ENCODE measurements at regions not wholly inside any gene's neighbourhood (a gene's known extent, or its start where the extent isn't known, plus 50 kb on each side); places are given as distances from the start of the nearest gene placed in this dataset.

DNA sequence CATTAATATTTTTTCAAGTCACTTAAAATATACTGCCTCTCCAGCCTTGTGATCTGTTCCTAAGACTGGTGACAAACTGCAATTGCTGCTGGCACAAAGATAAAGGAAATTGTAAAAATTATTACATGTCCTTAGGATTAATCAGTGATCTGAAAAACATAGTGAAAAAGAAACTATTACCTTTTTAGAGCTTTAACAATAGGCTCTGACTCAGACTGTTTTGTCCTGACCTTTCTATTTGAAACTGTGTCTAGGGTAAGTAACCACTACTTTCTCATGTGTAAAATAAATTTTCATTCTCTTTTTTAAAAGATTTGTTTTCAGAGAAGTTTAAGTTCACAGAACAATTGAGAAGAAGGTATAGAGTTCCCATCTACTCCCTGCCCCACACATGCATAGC is 80.4 kb upstream of the CLEC14A start:
- no peak for DNase-seq

DNA sequence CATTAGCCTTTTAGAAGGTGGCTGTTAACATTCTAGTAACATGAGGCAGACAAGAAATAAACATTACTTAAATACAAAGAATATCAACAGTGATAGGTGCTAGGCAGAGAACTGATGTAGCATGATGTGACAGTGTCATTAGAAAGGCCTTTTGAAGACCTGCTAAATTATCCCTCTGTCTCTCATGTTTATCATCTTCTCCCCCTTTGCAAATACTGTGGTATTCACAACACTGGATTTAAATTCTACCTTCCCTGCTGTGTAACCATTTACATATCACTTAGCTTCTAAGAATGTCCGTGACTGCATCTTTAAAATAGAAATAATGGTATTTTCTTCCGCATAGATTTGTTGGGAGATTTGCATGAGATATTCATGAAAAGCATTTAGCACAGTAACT is 74.4 kb upstream of the CLEC14A start:
- no peak for DNase-seq

DNA sequence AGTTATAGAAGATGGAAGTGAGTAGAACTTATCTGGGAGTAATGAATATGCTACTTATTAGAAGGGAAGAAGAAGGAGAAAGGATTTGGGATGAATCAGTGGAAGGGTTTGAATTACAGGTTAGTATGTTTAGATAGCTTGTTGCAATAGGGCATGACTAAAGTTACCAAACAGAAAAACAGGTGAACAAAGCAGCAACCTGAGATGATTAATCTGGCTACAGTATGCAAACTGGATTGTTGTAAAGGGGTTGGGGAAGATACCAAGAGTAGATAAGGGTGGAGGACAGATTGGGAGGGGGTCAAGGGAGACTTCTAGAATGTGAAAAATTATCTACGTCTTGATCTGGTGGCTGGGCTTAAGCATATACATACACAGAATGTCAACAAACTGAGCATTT is 73.4 kb upstream of the CLEC14A start:
- no peak for DNase-seq

DNA sequence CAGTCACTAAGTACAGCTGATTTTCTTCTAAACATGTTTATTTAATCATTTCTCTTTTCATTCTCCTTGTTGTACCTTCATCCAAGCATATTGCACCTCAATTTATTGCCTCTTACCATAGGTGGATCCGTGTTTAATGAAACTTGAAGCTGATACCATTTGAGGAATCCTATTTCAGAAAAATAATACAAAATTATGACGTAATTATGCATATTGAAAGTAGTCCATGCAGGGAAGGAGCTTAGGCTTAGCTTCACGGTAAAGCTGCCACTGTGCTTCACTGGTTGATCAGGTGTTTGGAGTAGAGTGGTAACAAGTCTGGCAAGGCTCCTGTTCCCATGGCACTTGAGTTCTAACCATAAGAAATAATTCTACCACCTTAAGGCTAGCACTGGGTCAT is 61.0 kb upstream of the CLEC14A start:
- DNase-seq = no peak

DNA sequence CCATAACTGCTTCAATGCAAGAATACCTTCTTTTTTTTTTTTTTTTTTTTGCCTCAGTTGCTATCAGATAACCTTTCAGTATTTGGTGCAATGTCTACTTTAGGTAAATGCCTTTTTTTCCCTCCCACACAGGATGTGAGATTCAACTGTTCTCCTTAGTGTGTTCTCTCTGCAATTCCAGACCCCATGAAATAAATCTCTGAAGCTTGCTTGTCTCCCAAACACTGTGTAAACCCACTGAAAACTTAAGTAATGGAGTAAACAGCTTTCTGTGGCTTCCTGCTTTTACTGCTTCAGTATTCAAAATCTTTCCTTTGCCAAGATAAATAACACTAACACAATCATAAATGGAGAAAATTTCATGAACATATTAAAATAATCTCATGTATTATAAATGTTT is 55.8 kb upstream of the CLEC14A start:
- DNase-seq = no peak

DNA sequence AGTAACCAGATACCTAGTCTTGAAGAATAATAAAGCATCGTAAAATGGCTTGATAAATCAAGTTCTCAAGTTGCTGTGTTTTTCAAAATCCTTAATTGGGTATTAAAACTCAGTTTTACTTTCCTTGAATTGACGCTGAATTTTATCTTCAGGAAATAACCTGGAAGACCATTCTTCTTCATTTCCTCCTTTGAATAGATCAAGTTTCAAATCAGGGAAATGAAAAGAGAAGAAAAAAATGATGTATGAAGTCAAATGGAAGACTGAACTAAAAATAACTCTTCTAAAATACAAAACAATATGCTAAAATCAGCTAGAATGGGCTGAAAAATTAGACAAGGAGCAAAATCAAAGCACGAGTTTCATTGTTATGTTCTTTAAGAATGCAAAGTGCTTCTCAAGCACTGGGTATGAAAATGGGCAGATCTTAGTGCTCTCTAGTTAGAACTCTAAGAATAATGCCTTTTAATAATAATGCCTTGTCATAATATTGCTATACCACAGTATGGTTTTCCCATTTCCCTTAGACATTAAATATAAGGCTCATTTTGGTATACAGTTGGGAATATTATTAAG is 54.6 kb upstream of the CLEC14A start:
- DNase-seq = no peak

DNA sequence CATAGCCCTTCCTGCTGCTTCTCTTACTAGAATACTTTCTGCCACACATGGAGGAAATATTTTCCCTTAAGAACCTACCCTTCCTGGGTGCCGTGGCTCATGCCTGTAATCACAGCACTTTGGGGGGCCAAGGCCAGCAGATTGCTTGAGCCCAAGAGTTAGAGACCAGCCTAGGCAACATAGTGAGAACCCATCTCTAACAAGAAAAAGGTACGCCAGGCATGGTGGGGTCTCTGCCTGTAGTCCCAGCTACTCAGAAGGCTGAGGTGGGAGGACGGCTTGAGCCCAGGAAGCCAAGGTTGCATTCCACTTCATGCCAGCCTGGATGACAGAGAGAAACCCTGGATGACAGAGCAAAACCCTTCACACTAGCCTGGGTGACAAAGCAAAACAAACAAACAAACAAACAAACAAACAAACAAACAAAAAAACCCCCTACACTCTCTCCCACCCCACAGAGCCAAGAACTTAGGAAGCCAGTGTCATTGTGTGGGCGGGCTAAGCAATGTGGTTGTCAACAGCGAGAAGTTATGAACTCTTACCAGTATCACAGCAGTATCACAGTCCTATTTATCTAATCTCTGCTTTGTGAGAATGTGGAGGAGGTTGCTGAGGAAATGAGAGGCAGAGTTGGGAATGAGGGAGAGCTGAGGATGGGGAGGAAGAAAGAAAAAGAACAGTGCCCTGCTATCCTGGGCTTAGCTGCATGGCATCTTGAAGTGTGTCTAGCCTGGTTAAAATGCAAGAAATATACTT is 53.8 kb upstream of the CLEC14A start:
- DNase-seq = no peak

Data from amygdala (tissue), 56 donors.